H1 (cell line): ENCODE measurements at regions not wholly inside any gene's neighbourhood (a gene's known extent, or its start where the extent isn't known, plus 50 kb on each side); places are given as distances from the start of the nearest gene placed in this dataset.

Experiments used
- BACH1 ChIP-seq: IDR thresholded peaks from 2 replicates; pipeline ENCODE4 v1.6.1; 2012; ENCODE audit warnings: low read length, improper control_type of control experiment
- CHD7 ChIP-seq: fragments of 300-600 bp; sonication (generic); IDR thresholded peaks from 2 replicates; pipeline ENCODE4 v1.7.1; 2012; ENCODE audit warnings: low read length, moderate library complexity, mild to moderate bottlenecking, inconsistent platforms; ENCODE audit not compliant: insufficient replicate concordance
- E2F6 ChIP-seq: IDR thresholded peaks from 2 replicates; pipeline ENCODE4 v1.6.1; 2012; ENCODE audit warnings: inconsistent platforms

- TF ChIP-seq CHD7, result no peak
- TF ChIP-seq E2F6, result no peak
- no peak for TF ChIP-seq BACH1
These were observed 579.4 kb upstream of the PFKP start (continued) for GRCh38 chr10:2487921-2488320.
